ENCODE measurements at regions not wholly inside any gene's neighbourhood (a gene's known extent, or its start where the extent isn't known, plus 50 kb on each side); places are given as distances from the start of the nearest gene placed in this dataset.

GRCh38 chrX:96386325-96386724 is 298.3 kb upstream of the DIAPH2 start:
- TF ChIP-seq POLR2A (IDR thresholded peaks at IDR 0.05), result no peak
- TF ChIP-seq CTCF (IDR thresholded peaks at IDR 0.05), result no peak
